IPS-18a (cell line): ENCODE measurements at regions not wholly inside any gene's neighbourhood (a gene's known extent, or its start where the extent isn't known, plus 50 kb on each side); places are given as distances from the start of the nearest gene placed in this dataset.

Experiments
- H3K27ac ChIP-seq: one replicate; pipeline ENCODE4 v1.5.1; 2013; ENCODE audit warnings: low read length
- H3K27me3 ChIP-seq: one replicate; pipeline ENCODE4 v1.6.1; 2013; ENCODE audit warnings: mild to moderate bottlenecking, low read length; ENCODE audit not compliant: control insufficient read depth, insufficient read depth
- H3K36me3 ChIP-seq: one replicate; pipeline ENCODE4 v1.6.1; 2013; ENCODE audit warnings: low read depth, low read length; ENCODE audit not compliant: control insufficient read depth
- H3K4me1 ChIP-seq: one replicate; pipeline ENCODE4 v1.6.1; 2013; ENCODE audit warnings: low read depth, low read length; ENCODE audit not compliant: control insufficient read depth
- H3K4me3 ChIP-seq: one replicate; pipeline ENCODE4 v1.5.1; 2013; ENCODE audit warnings: low read length
- H3K9ac ChIP-seq: one replicate; pipeline ENCODE4 v1.6.1; 2013; ENCODE audit warnings: mild to moderate bottlenecking, low read length, moderate library complexity
- H3K9me3 ChIP-seq: one replicate; pipeline ENCODE4 v1.6.1; 2013; ENCODE audit warnings: low read depth, low read length; ENCODE audit not compliant: control insufficient read depth

DNA sequence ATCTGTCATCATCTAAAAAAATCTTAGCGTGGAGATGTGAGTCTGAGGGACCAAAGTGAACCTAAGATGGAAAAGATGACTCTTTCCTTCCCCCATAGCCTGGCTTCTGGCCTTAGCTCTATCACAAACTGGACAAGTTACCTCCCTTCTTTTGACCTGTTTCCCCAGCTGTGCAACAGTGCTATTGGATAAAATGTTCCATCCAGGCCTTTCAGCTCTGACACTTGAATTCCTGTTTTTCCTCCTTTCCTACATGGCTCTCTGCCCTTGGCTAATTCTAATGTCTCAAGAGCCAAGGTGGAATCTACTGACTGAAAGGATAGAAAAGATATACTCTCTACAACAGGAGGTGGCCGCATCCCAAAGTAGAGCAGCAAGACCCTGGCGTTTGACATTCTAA lies 84.5 kb upstream of the ARHGEF9 start:
- Histone ChIP-seq H3K36me3 (no peaks in the 10 kb centered on the region), H3K9me3 (peaks cover 23% of the 10 kb centered on the region), H3K27ac (no peak overlapping the region), H3K4me3 (no peak overlapping the region), H3K4me1 (no peaks in the 10 kb centered on the region), H3K27me3 (no peaks in the 10 kb centered on the region), H3K9ac (no peak overlapping the region)

DNA sequence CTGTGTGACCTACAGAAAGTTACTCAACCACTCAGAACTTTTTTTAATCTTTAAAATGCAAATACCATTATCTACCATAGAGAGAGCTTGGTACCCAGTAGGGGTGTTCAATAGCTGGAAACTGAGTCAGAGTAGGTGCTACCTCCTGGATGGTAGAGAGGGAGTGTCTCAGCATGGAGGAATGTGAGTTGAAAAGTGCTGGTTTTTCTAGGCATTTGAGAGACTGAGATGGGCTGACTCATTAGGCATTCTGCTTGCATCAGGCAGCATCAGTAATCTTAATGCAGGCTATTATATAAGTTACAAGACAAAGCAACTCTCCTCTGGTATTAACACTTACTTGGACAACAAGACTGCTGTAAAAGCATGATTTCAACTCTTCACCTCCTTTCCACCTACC lies 70.9 kb upstream of the ARHGEF9 start:
- H3K27me3 ChIP-seq = no peaks in the 10 kb centered on the region
- H3K36me3 ChIP-seq = no peaks in the 10 kb centered on the region
- H3K9ac ChIP-seq = no peak overlapping the region
- H3K9me3 ChIP-seq = peaks cover 6% of the 10 kb centered on the region
- H3K4me1 ChIP-seq = no peaks in the 10 kb centered on the region
- no peak overlapping the region for H3K4me3 ChIP-seq
- no peak overlapping the region for H3K27ac ChIP-seq

DNA sequence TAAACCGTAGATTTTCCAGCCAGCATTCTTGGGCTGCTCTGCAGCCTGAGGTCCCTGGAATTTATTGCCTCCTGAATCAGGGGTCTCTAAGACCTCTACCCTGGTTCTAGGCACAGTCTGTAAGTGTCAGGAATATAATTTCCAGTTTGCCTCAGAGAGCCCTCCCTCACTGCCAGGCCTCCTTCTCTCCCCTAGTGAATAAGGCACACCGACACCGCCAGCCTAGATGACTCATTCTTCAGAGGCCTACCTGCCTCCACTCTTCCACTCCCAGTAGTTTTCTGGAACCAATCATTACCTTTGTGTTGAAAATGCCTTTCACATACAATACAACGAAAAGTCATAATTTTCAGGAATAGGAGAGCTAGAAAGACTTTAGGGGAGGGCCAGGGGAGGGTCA lies 50.3 kb upstream of the ARHGEF9 start:
- Histone ChIP-seq H3K36me3 (no peaks in the 10 kb centered on the region), H3K9ac (no peak overlapping the region), H3K4me1 (no peaks in the 10 kb centered on the region), H3K27me3 (no peaks in the 10 kb centered on the region), H3K9me3 (peaks cover 21% of the 10 kb centered on the region), H3K27ac (no peak overlapping the region), H3K4me3 (no peak overlapping the region)
